HepG2 (cell line): ENCODE measurements at regions not wholly inside any gene's neighbourhood (a gene's known extent, or its start where the extent isn't known, plus 50 kb on each side); places are given as distances from the start of the nearest gene placed in this dataset.

Source experiments
- ESRRA ChIP-seq: sonication (generic); formaldehyde crosslinking; IDR thresholded peaks from 2 replicates; pipeline ENCODE4 v1.5.1; 2020; ENCODE audit warnings: mild to moderate bottlenecking, low read depth, missing genetic modification reagents
- NFIC ChIP-seq: IDR thresholded peaks from 2 replicates; pipeline ENCODE4 v1.6.1; 2012; ENCODE audit warnings: mild to moderate bottlenecking, low read length, inconsistent platforms

- TF ChIP-seq ESRRA (CRISPR knock-in tag), result no peak
- no peak for TF ChIP-seq NFIC
Measured at GRCh38 chr3:18732474-18732873, 307.3 kb upstream of the SATB1 start.
